ENCODE measurements at regions not wholly inside any gene's neighbourhood (a gene's known extent, or its start where the extent isn't known, plus 50 kb on each side); places are given as distances from the start of the nearest gene placed in this dataset.

GRCh38 chr1:168386949-168387586 lies 106.4 kb downstream of the TBX19 start:
- TF ChIP-seq CTCF (IDR thresholded peaks at IDR 0.05) = no peak
- no peak for TF ChIP-seq POLR2A (IDR thresholded peaks at IDR 0.05)

Measured in Peyer's patch (tissue), 4 donors.